ENCODE measurements at regions not wholly inside any gene's neighbourhood (a gene's known extent, or its start where the extent isn't known, plus 50 kb on each side); places are given as distances from the start of the nearest gene placed in this dataset.
"Not testable (repeated sequence)": the region's sequence is repeated elsewhere in the genome, so short reads cannot be mapped to it uniquely, and the experiment has no call there.

DNA sequence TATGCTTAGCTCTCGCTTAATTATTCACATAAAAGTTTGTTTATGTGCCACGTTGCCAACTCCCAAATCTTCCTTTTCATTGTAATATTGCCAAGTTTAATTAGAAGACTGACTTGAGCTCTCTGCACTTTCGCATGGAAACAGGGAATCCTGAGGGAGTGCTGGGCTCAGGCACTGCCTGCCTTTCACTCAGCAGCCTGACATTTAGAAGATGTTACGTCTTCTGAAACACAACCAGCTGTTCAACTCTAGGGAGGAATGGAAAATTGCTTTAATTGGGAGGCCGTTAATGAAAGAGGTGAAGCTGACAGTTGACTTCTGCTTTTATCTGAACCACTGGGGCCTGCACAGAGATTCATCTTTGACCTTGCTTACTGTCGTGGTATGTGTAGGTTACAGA is 77.4 kb upstream of the MTHFD1L start:
- TF ChIP-seq, protein P1, sequence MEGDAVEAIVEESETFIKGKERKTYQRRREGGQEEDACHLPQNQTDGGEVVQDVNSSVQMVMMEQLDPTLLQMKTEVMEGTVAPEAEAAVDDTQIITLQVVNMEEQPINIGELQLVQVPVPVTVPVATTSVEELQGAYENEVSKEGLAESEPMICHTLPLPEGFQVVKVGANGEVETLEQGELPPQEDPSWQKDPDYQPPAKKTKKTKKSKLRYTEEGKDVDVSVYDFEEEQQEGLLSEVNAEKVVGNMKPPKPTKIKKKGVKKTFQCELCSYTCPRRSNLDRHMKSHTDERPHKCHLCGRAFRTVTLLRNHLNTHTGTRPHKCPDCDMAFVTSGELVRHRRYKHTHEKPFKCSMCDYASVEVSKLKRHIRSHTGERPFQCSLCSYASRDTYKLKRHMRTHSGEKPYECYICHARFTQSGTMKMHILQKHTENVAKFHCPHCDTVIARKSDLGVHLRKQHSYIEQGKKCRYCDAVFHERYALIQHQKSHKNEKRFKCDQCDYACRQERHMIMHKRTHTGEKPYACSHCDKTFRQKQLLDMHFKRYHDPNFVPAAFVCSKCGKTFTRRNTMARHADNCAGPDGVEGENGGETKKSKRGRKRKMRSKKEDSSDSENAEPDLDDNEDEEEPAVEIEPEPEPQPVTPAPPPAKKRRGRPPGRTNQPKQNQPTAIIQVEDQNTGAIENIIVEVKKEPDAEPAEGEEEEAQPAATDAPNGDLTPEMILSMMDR (IDR thresholded peaks at IDR 0.05; ENCODE audit: insufficient read depth, low read depth, low read length, missing control alignments): no peak
- DNase-seq (ENCODE audit: low read depth): no peak
- H3K4me3 ChIP-seq (ENCODE audit: low read length): no peak overlapping the region

DNA sequence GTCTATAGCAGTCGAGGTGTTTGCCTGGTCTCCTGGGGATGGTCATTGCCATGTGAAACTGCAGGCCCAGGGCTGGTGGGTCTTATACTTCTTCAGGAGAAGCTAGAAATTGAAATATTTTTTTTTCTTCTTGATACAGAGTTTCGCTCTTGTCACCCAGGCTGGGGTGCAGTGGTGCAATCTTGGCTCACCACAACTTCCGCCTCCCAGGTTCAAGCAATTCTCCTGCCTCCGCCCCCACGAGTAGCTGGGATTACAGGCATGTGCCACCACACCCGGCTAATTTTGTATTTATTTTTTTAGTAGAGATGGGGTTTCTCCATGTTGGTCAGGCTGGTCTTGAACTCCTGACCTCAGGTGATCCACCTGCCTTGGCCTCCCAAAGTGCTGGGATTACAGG is 75.6 kb upstream of the MTHFD1L start:
- not testable (repeated sequence) for H3K4me3 ChIP-seq (ENCODE audit: low read length); DNase-seq (ENCODE audit: low read depth)

DNA sequence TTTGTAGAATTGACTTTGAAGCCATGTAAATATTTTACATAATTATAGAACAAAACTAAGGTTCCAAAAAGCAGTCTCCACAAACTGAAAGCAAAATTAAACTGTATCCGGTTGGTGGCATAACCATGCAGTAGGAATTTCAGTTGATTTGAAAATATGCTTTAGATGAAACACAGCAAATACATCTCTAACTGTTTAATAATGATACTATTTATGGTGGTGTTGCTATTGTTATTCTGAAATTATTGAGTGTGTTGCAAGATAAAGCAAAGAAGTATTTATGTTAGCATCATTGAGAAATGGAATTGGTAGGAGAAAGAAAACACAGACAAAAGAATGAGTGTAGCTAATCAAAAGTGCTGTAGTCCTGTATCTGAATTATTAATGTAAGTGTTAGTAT is 73.8 kb upstream of the MTHFD1L start:
- TF ChIP-seq, protein P1 (IDR thresholded peaks at IDR 0.05; ENCODE audit: insufficient read depth, low read depth, low read length, missing control alignments): no peak
- no peak overlapping the region for H3K4me3 ChIP-seq (ENCODE audit: low read length)
- no peak for DNase-seq (ENCODE audit: low read depth)

DNA sequence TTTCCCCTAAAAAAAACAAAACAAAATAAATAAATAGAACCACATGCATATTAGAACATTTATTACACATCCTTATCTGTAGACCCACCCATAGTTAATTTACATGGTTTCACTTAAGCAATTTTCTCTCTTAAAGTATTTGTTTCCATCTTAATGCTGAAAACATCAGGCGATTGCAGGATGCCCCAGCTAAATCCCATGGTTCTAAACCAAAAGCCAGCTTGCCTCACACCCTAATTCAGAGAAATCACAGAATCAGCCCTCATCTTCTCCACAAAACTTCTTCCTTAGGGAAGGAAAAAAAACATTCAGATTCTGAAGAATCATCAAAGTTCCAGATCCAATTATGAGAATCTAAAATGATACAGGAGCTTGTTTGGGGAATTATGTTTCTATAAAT is 67.6 kb upstream of the MTHFD1L start:
- no peak for DNase-seq (ENCODE audit: low read depth)
- no peak overlapping the region for H3K4me3 ChIP-seq (ENCODE audit: low read length)
- TF ChIP-seq, protein P1 (IDR thresholded peaks at IDR 0.05; ENCODE audit: insufficient read depth, low read depth, low read length, missing control alignments): no peak

DNA sequence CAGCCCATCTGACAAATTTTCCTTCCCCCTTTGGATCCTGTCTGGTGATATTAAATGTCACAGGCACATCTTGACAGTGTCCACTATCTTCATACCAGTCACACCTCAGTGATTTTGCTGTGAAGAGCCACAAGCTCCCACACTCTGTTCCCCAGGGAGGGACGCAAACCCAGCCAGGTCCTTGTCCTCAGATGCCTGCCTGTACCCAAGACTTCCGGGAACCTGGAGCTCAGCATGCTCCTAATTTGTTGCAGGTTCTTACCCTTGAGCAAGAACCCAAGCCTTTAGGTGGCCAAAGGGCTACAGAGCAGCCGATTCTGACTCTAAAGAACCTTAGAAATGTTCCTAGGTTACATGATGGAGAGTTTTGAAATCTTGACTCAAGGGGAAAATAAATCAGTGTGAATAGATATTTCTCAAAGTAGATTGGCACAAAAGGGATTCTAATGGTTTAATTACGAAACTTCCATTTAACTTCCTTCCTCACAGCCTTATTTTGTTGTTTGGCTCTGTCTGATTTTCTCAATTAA is 66.2 kb upstream of the MTHFD1L start:
- no peak for DNase-seq (ENCODE audit: low read depth)
- TF ChIP-seq, protein P1 (IDR thresholded peaks at IDR 0.05; ENCODE audit: insufficient read depth, low read depth, low read length, missing control alignments): no peak
- no peak overlapping the region for H3K4me3 ChIP-seq (ENCODE audit: low read length)

DNA sequence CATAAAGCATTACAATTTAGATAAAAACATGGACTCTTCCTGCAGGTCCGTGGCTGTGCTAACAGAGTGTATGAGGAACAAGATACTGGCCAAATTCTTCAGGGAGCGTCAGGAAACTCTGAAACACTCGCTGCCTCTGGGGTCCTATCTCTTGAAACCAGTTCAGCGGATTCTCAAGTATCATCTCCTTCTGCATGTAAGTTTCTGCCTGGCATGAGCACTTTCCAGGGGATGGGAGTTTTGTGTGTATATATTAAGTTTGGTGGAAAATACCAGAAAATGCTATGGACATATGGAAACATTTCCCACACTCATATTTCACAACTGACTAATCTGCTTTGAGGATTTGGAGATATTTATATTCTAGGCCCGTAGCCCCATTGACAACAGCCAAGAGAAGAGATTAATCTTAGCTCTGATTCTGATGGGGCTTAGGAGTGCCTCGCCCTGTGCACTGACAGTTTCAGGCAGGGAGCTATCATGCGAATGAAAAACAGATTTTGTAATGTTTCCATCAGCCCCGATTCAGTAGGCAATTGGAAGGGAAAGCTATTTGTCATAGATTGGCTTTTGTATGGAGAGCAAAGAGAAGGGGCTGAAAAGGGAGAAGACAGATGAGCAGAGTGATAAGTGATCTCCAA is 64.7 kb upstream of the MTHFD1L start:
- TF ChIP-seq, protein P1 (IDR thresholded peaks at IDR 0.05; ENCODE audit: insufficient read depth, low read depth, low read length, missing control alignments): no peak
- no peak overlapping the region for H3K4me3 ChIP-seq (ENCODE audit: low read length)
- no peak for DNase-seq (ENCODE audit: low read depth)

DNA sequence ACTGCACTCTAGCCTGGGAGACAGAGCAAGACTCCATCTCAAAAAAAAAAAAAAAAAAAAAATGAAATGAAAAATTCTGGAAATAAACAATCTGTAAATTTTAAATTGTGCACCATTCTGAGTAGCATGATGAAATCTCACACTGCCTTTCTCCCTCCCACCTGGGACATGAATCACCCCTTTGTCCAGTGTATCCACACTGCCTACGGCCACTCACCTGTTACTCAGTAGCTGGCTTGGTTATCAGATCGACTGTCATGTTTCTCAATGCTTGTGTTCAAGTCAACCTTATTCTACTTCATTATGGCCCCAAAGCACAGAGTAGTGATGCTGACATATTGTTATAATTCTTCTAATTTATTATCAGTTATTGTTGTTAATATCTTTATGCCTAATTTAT is 58.7 kb upstream of the MTHFD1L start:
- TF ChIP-seq, protein P1 (IDR thresholded peaks at IDR 0.05; ENCODE audit: insufficient read depth, low read depth, low read length, missing control alignments): no peak
- DNase-seq (ENCODE audit: low read depth): peak; percentile 84
- H3K4me3 ChIP-seq (ENCODE audit: low read length): no peak overlapping the region
